ENCODE measurements at regions not wholly inside any gene's neighbourhood (a gene's known extent, or its start where the extent isn't known, plus 50 kb on each side); places are given as distances from the start of the nearest gene placed in this dataset.

DNA sequence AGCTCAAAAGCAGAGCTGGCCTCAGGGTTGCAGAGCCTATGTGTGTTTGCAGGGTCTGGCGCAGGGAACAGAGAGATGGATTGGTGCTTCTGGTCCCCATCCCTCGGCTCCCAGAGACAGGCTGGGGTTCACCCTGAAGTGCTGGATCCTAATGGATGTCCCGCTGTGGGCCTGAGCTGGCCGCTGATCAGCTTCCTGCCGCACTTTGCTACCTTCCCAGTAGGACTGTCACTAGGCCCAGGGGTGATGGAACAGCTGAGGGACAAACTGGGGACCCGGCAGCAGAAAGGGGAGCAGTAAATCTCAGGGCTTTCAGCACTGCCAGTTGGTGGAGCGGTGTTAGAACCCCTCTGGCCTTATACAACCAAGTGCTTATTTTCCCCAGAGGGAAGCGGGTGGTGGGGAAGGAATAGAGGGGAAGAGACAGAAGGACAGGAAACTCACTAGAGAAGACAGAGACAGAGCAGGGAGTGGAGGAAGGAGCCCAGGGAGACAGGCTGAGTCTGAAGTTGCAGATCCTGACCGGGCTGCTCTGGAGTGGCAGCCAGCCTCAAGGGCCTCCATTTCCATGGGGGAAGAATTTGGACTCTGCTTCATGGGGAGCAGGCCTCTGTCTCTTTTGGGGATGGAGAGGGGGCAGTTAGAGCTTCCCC lies 78.6 kb downstream of the MRM1 start:
- WGBS, 4 donors: 66 to 75% (median 72%) methylated on average over 6 to 9 of the region's 9 CpGs
- ATAC-seq (no peak), DNase-seq (no peak)
- Histone ChIP-seq H3K4me3 (no peak overlapping the region), H3K27me3 (peaks cover 0 to 6% (median 0%) of the 10 kb centered on the region in 9 donors), H3K9me3 (no peaks in the 10 kb centered on the region), H3K27ac (no peak overlapping the region), H3K4me1 (peaks cover 0 to 7% (median 0%) of the 10 kb centered on the region in 12 donors), H3K36me3 (no peaks in the 10 kb centered on the region)
- TF ChIP-seq POLR2A (IDR thresholded peaks at IDR 0.05): no peak
- TF ChIP-seq, protein P1, sequence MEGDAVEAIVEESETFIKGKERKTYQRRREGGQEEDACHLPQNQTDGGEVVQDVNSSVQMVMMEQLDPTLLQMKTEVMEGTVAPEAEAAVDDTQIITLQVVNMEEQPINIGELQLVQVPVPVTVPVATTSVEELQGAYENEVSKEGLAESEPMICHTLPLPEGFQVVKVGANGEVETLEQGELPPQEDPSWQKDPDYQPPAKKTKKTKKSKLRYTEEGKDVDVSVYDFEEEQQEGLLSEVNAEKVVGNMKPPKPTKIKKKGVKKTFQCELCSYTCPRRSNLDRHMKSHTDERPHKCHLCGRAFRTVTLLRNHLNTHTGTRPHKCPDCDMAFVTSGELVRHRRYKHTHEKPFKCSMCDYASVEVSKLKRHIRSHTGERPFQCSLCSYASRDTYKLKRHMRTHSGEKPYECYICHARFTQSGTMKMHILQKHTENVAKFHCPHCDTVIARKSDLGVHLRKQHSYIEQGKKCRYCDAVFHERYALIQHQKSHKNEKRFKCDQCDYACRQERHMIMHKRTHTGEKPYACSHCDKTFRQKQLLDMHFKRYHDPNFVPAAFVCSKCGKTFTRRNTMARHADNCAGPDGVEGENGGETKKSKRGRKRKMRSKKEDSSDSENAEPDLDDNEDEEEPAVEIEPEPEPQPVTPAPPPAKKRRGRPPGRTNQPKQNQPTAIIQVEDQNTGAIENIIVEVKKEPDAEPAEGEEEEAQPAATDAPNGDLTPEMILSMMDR (IDR thresholded peaks at IDR 0.05): no peak
- intact Hi-C loops (cut with DNase I): no loop called here

DNA sequence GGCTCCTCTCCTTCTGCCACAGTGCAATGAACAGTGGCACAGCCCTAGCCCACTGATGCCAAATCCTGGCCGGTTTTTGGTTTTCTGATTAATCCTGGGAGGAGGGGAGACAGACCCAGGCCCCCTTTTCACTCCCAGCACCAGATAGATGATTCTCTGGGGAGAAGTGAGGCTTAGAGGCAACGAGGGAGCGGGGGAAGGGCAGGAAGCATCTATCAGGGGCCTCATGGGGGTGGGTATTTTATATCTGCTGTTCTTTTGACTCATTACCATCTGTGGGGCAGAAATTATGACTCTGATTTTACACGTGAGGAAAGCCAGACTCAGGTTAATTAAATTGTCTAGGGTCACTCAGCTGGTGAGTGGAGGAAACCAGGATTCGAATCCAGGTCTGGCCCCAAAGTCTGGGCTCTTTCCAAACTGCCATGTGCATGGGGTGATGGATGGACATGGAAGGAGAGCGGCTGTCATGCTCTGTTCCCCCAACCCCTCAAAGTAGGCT lies 79.4 kb downstream of the MRM1 start:
- DNase-seq (no peak), ATAC-seq (no peak)
- Histone ChIP-seq H3K4me3 (no peak overlapping the region), H3K9me3 (no peaks in the 10 kb centered on the region), H3K27ac (no peak overlapping the region), H3K27me3 (peaks cover 0 to 6% (median 0%) of the 10 kb centered on the region in 9 donors), H3K4me1 (no peaks in the 10 kb centered on the region), H3K36me3 (no peaks in the 10 kb centered on the region)
- intact Hi-C loops (cut with DNase I): no loop called here
- no peak for TF ChIP-seq POLR2A (IDR thresholded peaks at IDR 0.05)
- TF ChIP-seq, protein P1 (IDR thresholded peaks at IDR 0.05): no peak
- 53 to 56% (median 55%) methylated on average over 6 of the region's 6 CpGs for WGBS, 4 donors

- TF ChIP-seq, protein P1 (IDR thresholded peaks at IDR 0.05): no peak
- no peak for TF ChIP-seq POLR2A (IDR thresholded peaks at IDR 0.05)
- Histone ChIP-seq H3K36me3 (no peaks in the 10 kb centered on the region), H3K4me1 (no peaks in the 10 kb centered on the region), H3K27ac (no peak overlapping the region), H3K9me3 (no peaks in the 10 kb centered on the region), H3K4me3 (no peak overlapping the region), H3K27me3 (peaks cover 0 to 17% (median 0%) of the 10 kb centered on the region in 9 donors)
- 63 to 66% (median 65%) methylated on average over 7 of the region's 7 CpGs for WGBS, 4 donors
- intact Hi-C loops (cut with DNase I): no loop called here
- ATAC-seq: no peak
- DNase-seq: no peak
Observed at GRCh38 chr17:36682773-36683172, 81.4 kb downstream of the MRM1 start.

DNA sequence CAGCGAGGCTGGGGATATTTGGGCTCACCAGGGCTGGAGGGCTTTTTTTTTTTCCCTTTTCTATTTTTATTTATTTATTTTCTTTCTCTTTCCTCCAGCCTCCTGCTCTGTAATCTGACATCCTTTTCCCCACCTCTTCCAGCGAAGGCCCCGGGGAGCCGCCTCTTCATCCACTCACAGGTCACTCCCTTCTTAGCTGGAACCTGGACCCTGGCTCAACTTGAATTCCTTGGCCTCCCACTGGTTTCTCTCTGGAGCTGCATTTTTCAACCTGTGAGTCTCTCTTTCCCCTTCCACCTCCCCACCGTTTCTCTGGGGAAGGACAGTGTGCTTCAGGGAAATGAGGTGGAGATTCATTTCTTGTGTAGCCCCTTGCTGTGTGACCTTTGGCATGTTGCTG lies 82.0 kb downstream of the MRM1 start:
- no peaks in the 10 kb centered on the region for H3K36me3 ChIP-seq
- no peaks in the 10 kb centered on the region for H3K9me3 ChIP-seq
- no peak for TF ChIP-seq POLR2A (IDR thresholded peaks at IDR 0.05)
- TF ChIP-seq, protein P1 (IDR thresholded peaks at IDR 0.05): no peak
- H3K4me3 ChIP-seq: no peak overlapping the region
- H3K27me3 ChIP-seq: peaks cover 0 to 19% (median 0%) of the 10 kb centered on the region in 9 donors
- ATAC-seq: no peak
- H3K4me1 ChIP-seq: no peaks in the 10 kb centered on the region
- intact Hi-C loops (cut with DNase I): no loop called here
- H3K27ac ChIP-seq: no peak overlapping the region
- no peak for DNase-seq
- 46 to 57% (median 56%) methylated on average over 5 of the region's 5 CpGs for WGBS, 4 donors
